Activated CD4-positive, alpha-beta T cell treated with anti-CD3 and anti-CD28 coated beads, Interleukin-2, amount 10 ng/mL, durations not matched to agents 24 days and 14 days (primary cell): ENCODE measurements at regions not wholly inside any gene's neighbourhood (a gene's known extent, or its start where the extent isn't known, plus 50 kb on each side); places are given as distances from the start of the nearest gene placed in this dataset.

Source experiments
- DNase-seq: peaks from one replicate; pipeline ENCODE4 v3.0.0; 2022
- H3K27ac Mint-ChIP-seq: one replicate; pipeline ENCODE4 v1.8.0; 2022; ENCODE audit warnings: mild to moderate bottlenecking, mixed read lengths
- H3K27me3 Mint-ChIP-seq: one replicate; pipeline ENCODE4 v1.8.0; 2022; ENCODE audit warnings: mixed read lengths
- H3K36me3 Mint-ChIP-seq: one replicate; pipeline ENCODE4 v1.8.0; 2022; ENCODE audit warnings: low read depth, mild to moderate bottlenecking, mixed read lengths
- H3K4me1 Mint-ChIP-seq: one replicate; pipeline ENCODE4 v1.8.0; 2021; ENCODE audit warnings: mixed read lengths
- H3K4me3 Mint-ChIP-seq: one replicate; pipeline ENCODE4 v1.8.0; 2022; ENCODE audit warnings: mild to moderate bottlenecking, moderate library complexity, mixed read lengths
- H3K9me3 Mint-ChIP-seq: one replicate; pipeline ENCODE4 v1.8.0; 2021; ENCODE audit warnings: mixed read lengths
- intact Hi-C: fragments of 100-400 bp; cut with micrococcal nuclease; formaldehyde crosslinking; loops from one replicate; pipeline ENCODE4 v1.15.1; 2023

GRCh38 chr20:39163993-39164392, 201.8 kb downstream of the DHX35 start:
- H3K4me1 Mint-ChIP-seq, result no peaks in the 10 kb centered on the region
- intact Hi-C loops, result no loop called here
- DNase-seq, result no peak
- no peaks in the 10 kb centered on the region for H3K36me3 Mint-ChIP-seq
- H3K4me3 Mint-ChIP-seq, result no peak overlapping the region
- H3K27me3 Mint-ChIP-seq, result peaks cover 2% of the 10 kb centered on the region
- H3K9me3 Mint-ChIP-seq, result no peaks in the 10 kb centered on the region
- H3K27ac Mint-ChIP-seq, result no peak overlapping the region

GRCh38 chr20:39161900-39162299, 199.8 kb downstream of the DHX35 start:
- no peaks in the 10 kb centered on the region for H3K4me1 Mint-ChIP-seq
- H3K9me3 Mint-ChIP-seq, result no peaks in the 10 kb centered on the region
- intact Hi-C loops, result no loop called here
- no peaks in the 10 kb centered on the region for H3K36me3 Mint-ChIP-seq
- H3K27me3 Mint-ChIP-seq, result peaks cover 5% of the 10 kb centered on the region
- no peak overlapping the region for H3K27ac Mint-ChIP-seq
- DNase-seq, result no peak
- H3K4me3 Mint-ChIP-seq, result no peak overlapping the region

- H3K9me3 Mint-ChIP-seq, result no peaks in the 10 kb centered on the region
- intact Hi-C loops, result no loop called here
- no peak for DNase-seq
- no peak overlapping the region for H3K4me3 Mint-ChIP-seq
- H3K27ac Mint-ChIP-seq, result no peak overlapping the region
- H3K36me3 Mint-ChIP-seq, result no peaks in the 10 kb centered on the region
- H3K4me1 Mint-ChIP-seq, result no peaks in the 10 kb centered on the region
- peaks cover 9% of the 10 kb centered on the region for H3K27me3 Mint-ChIP-seq
Observed at GRCh38 chr20:39155971-39156370, 193.8 kb downstream of the DHX35 start.

GRCh38 chr20:39152742-39153141, 190.6 kb downstream of the DHX35 start:
- no peak for DNase-seq
- H3K9me3 Mint-ChIP-seq, result no peaks in the 10 kb centered on the region
- no peak overlapping the region for H3K4me3 Mint-ChIP-seq
- H3K27me3 Mint-ChIP-seq, result peaks cover 10% of the 10 kb centered on the region
- no peak overlapping the region for H3K27ac Mint-ChIP-seq
- H3K36me3 Mint-ChIP-seq, result no peaks in the 10 kb centered on the region
- intact Hi-C loops, result no loop called here
- H3K4me1 Mint-ChIP-seq, result no peaks in the 10 kb centered on the region

- no peaks in the 10 kb centered on the region for H3K4me1 Mint-ChIP-seq
- H3K27me3 Mint-ChIP-seq, result peaks cover 10% of the 10 kb centered on the region
- no peak for DNase-seq
- H3K9me3 Mint-ChIP-seq, result no peaks in the 10 kb centered on the region
- H3K36me3 Mint-ChIP-seq, result no peaks in the 10 kb centered on the region
- H3K4me3 Mint-ChIP-seq, result no peak overlapping the region
- intact Hi-C loops, result no loop called here
- no peak overlapping the region for H3K27ac Mint-ChIP-seq
Observed at GRCh38 chr20:39152126-39152525, 190.0 kb downstream of the DHX35 start.

GRCh38 chr20:39150501-39150900, 188.4 kb downstream of the DHX35 start:
- H3K4me3 Mint-ChIP-seq, result no peak overlapping the region
- H3K4me1 Mint-ChIP-seq, result no peaks in the 10 kb centered on the region

GRCh38 chr20:39146394-39146793, 184.2 kb downstream of the DHX35 start:
- intact Hi-C loops, result no loop called here
- H3K27me3 Mint-ChIP-seq, result peaks cover 2% of the 10 kb centered on the region
- no peak overlapping the region for H3K4me3 Mint-ChIP-seq
- no peaks in the 10 kb centered on the region for H3K36me3 Mint-ChIP-seq
- H3K27ac Mint-ChIP-seq, result no peak overlapping the region
- DNase-seq, result no peak
- H3K9me3 Mint-ChIP-seq, result no peaks in the 10 kb centered on the region
- no peaks in the 10 kb centered on the region for H3K4me1 Mint-ChIP-seq

More at GRCh38 chr20:39150501-39150900, 188.4 kb downstream of the DHX35 start:
- Mint-ChIP-seq H3K27me3 (peaks cover 4% of the 10 kb centered on the region), H3K27ac (no peak overlapping the region), H3K36me3 (no peaks in the 10 kb centered on the region), H3K9me3 (no peaks in the 10 kb centered on the region)
- no peak for DNase-seq
- intact Hi-C loops, result no loop called here

- H3K4me3 Mint-ChIP-seq, result no peak overlapping the region
- no peaks in the 10 kb centered on the region for H3K36me3 Mint-ChIP-seq
- intact Hi-C loops, result no loop called here
- H3K27ac Mint-ChIP-seq, result no peak overlapping the region
- DNase-seq, result no peak
- no peaks in the 10 kb centered on the region for H3K9me3 Mint-ChIP-seq
- H3K4me1 Mint-ChIP-seq, result no peaks in the 10 kb centered on the region
- H3K27me3 Mint-ChIP-seq, result peaks cover 2% of the 10 kb centered on the region
Observed at GRCh38 chr20:39145921-39146320, 183.8 kb downstream of the DHX35 start.

GRCh38 chr20:39144757-39145156, 182.6 kb downstream of the DHX35 start:
- intact Hi-C loops, result no loop called here
- Mint-ChIP-seq H3K4me1 (no peaks in the 10 kb centered on the region), H3K27me3 (peaks cover 2% of the 10 kb centered on the region), H3K36me3 (no peaks in the 10 kb centered on the region), H3K4me3 (no peak overlapping the region), H3K9me3 (no peaks in the 10 kb centered on the region), H3K27ac (no peak overlapping the region)
- no peak for DNase-seq

- Mint-ChIP-seq H3K27ac (no peak overlapping the region), H3K4me3 (no peak overlapping the region), H3K27me3 (no peaks in the 10 kb centered on the region), H3K9me3 (no peaks in the 10 kb centered on the region), H3K4me1 (no peaks in the 10 kb centered on the region), H3K36me3 (no peaks in the 10 kb centered on the region)
- no peak for DNase-seq
- intact Hi-C loops, result no loop called here
Observed at GRCh38 chr20:39142407-39143096, 180.4 kb downstream of the DHX35 start.

- no peaks in the 10 kb centered on the region for H3K9me3 Mint-ChIP-seq
- intact Hi-C loops, result no loop called here
- H3K4me1 Mint-ChIP-seq, result no peaks in the 10 kb centered on the region
- no peaks in the 10 kb centered on the region for H3K36me3 Mint-ChIP-seq
- H3K27me3 Mint-ChIP-seq, result no peaks in the 10 kb centered on the region
- H3K27ac Mint-ChIP-seq, result no peak overlapping the region
- H3K4me3 Mint-ChIP-seq, result no peak overlapping the region
- no peak for DNase-seq
Observed at GRCh38 chr20:39137299-39137698, 175.2 kb downstream of the DHX35 start.

GRCh38 chr20:39136798-39137197, 174.7 kb downstream of the DHX35 start:
- H3K4me1 Mint-ChIP-seq, result no peaks in the 10 kb centered on the region

GRCh38 chr20:39135885-39136544, 173.9 kb downstream of the DHX35 start:
- intact Hi-C loops, result no loop called here

More at GRCh38 chr20:39136798-39137197, 174.7 kb downstream of the DHX35 start:
- Mint-ChIP-seq H3K4me3 (no peak overlapping the region), H3K27ac (no peak overlapping the region), H3K9me3 (no peaks in the 10 kb centered on the region), H3K27me3 (no peaks in the 10 kb centered on the region), H3K36me3 (no peaks in the 10 kb centered on the region)
- intact Hi-C loops, result no loop called here
- DNase-seq, result no peak

GRCh38 chr20:39133201-39133600, 171.1 kb downstream of the DHX35 start:
- H3K27me3 Mint-ChIP-seq, result no peaks in the 10 kb centered on the region
- no peaks in the 10 kb centered on the region for H3K4me1 Mint-ChIP-seq
- DNase-seq, result no peak
- intact Hi-C loops, result no loop called here
- H3K4me3 Mint-ChIP-seq, result no peak overlapping the region
- no peak overlapping the region for H3K27ac Mint-ChIP-seq
- H3K36me3 Mint-ChIP-seq, result no peaks in the 10 kb centered on the region
- H3K9me3 Mint-ChIP-seq, result no peaks in the 10 kb centered on the region

More at GRCh38 chr20:39135885-39136544, 173.9 kb downstream of the DHX35 start:
- Mint-ChIP-seq H3K9me3 (no peaks in the 10 kb centered on the region), H3K4me3 (no peak overlapping the region), H3K4me1 (no peaks in the 10 kb centered on the region), H3K27ac (no peak overlapping the region), H3K27me3 (no peaks in the 10 kb centered on the region), H3K36me3 (no peaks in the 10 kb centered on the region)
- no peak for DNase-seq

- no peak for DNase-seq
- Mint-ChIP-seq H3K27me3 (no peaks in the 10 kb centered on the region), H3K4me3 (no peak overlapping the region), H3K27ac (no peak overlapping the region), H3K4me1 (no peaks in the 10 kb centered on the region), H3K36me3 (no peaks in the 10 kb centered on the region), H3K9me3 (no peaks in the 10 kb centered on the region)
- intact Hi-C loops, result no loop called here
Observed at GRCh38 chr20:39132511-39132910, 170.4 kb downstream of the DHX35 start.
